Stimulated activated CD4-positive, alpha-beta T cell treated with anti-CD3 and anti-CD28 coated beads, TNF-alpha, amount 100 ng/mL, for 4 hours (primary cell): ENCODE measurements at regions not wholly inside any gene's neighbourhood (a gene's known extent, or its start where the extent isn't known, plus 50 kb on each side); places are given as distances from the start of the nearest gene placed in this dataset.
A peak's percentile ranks its signal among the peaks of the same experiment; 100 is the strongest.

Source experiments
- DNase-seq, 3 experiments: peaks; one replicate each; pipeline ENCODE4 v3.0.0-alpha.2; 2020; ENCODE audit warnings: low read depth in 3 of 3

DNA sequence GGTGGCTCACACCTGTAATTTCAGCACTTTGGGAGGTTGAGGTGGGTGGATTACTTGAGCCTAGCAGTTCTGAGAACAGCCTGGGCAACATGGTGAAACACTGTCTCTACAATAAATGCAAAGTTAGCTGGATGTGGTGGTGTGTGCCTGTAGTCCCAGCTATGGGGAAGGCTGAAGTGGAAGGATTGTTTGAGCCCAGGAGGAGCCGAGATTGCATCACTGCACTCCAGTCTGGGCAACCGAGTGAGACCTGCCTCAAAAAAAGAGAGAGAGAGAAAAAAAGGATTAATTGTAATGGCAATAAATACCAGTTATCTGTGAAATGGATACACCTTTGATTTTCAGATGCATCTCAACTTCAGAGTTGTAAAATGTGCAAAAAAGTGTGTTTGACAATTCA is 58.8 kb downstream of the SPRY1 start:
- DNase-seq = no peak

GRCh38 chr4:123462007-123462406 is 65.4 kb downstream of the SPRY1 start:
- no peak for DNase-seq

DNA sequence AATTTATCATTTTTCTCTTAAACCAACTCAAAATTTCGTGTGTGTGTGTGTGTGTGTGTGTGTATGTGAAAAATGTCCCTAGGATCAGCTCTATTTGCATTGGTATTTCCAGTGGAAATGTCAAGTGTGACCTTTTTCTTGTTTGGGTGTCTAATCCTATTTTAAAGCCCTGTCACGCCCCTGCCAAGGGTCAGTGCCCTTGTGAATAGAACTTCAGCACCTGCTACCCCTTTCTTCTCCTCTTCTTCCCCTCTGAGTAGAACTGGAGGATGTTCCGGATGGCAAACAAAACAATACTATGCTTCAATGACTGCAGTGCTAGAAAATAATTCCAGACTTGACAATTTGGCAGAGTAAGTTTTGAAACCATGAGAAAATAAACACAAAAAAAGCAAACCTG is 67.3 kb downstream of the SPRY1 start:
- DNase-seq = no peak

DNA sequence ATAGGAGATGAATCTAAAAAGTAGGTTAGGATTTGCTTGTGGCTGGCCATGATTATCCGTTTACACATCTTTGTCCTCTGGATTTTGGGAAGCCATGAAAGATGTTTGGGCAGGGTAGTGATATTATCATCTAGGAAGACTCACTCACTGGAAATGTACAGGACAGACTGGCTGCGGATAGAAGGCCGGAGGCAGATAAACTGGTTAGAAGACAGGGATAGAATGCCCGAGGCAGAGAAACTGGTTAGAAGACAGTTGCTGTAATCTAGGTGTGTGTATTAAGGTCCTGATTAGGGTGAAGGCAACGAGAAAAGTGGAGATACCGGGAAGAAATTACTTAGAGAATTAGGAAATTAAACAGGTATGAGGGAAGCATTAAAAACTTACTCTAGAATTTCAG is 68.8 kb downstream of the SPRY1 start:
- DNase-seq = no peak

- no peak for DNase-seq
Observed at GRCh38 chr4:123466080-123466785, 69.6 kb downstream of the SPRY1 start.

DNA sequence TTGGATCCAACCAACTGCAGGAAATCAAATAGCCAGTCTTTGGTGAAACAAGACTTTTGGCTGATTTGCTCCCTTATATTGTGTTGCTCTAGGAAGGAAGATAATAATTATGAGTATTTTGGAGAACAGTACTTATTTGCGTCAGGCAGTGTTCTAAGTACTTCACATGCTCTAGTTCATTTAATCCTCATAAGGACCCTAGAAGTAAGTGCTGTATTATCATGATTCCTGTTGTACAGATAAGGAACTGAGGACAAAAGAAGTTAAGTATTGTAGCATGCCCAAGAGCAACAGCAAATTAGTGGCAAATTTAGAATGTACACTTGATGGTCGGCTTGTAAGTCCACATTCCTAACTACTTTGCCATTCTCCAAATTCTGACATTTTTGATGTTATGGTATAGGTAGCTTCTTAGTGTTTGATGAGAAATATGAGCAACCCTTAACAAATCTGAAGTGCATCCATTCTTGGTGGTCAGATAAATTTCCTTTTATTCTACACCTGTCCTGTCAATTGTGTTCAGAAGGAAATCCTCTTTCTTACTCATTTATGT is 72.0 kb downstream of the SPRY1 start:
- no peak for DNase-seq

- DNase-seq = no peak
Observed at GRCh38 chr4:123469245-123469644, 72.7 kb downstream of the SPRY1 start.

- no peak for DNase-seq
Observed at GRCh38 chr4:123469696-123470095, 73.1 kb downstream of the SPRY1 start.

GRCh38 chr4:123470640-123471039 is 74.0 kb downstream of the SPRY1 start:
- no peak for DNase-seq

DNA sequence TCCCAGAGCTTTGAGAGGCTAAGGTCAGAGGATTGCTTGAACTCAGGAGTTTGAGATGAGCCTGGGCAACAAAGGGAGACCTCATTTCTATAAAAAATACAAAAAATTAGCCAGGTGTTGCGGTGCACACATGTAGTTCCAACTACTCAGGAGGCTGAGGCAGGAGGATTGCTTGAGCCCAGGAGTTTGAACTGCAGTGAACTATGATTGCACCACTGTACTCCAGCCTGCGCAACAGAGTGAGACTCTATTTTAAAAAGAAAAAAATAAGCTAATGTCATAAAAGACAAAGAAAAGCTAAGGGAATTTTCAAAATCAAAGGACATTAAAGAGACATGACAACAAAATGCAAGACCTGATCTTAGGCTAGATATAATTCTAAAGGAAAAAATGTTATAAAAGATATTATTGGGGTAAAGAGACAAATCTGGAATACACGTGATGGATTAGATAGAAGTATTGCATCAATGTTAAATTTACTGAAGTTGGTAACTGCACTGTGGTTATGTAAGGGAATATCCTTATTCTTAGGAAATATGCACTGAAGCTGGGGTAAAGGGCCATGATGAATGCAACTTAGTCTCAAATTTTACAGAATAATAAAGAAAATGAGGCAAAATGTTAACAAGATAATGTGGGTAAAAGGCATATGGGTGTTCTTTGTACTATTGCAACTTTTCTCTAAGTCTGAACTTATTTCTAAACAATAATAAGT is 75.2 kb downstream of the SPRY1 start:
- DNase-seq = no peak

GRCh38 chr4:123474817-123475216 is 78.2 kb downstream of the SPRY1 start:
- DNase-seq = no peak

GRCh38 chr4:123476089-123476488 is 79.5 kb downstream of the SPRY1 start:
- no peak for DNase-seq

DNA sequence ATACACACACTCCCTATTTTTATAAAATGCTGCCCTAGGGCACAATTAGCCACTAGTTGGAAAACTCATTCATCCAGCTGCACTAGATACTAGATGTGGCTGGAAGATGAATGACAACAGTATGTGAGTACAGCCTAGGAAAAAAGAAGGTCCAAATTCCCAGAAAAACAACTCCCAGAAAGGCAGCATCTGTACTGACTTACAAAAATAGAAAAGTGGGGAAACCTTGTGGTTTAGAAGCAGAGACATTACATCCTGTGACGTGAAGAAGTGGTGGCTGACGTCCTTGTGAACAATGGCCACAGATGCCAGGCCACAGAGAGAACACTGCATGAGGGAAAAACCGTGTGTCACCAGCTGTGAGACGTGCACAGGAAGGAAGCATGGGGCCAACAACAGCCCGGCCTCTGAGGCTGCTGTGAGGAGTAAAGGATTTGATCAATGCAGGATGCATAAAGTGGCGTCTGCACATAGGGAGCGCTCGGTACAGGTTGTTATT is 81.2 kb downstream of the SPRY1 start:
- DNase-seq = peak in 1 of 3 experiments; percentile 8

DNA sequence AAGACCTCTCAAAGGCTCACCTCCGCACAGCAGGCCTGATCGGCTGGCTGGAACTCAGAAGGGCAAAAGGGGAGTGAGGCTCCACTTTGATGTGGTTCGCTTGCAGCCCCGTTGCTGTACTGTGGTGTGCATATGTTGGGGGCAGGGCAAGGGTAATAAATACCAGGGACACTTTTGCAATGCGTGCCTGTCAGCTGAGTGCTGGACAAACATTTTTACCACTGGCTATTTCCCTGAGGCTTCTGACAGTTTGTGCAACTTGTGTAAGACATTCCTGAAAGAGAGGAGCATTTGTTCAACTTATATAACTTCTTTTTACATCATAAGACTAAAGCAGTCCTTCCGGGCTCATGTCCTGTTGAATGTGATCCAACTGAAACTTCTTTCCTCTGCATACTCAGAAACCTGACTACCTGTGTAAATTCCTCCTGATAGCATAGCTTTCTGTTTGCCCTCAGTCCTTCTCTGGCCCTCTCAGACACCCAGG is 82.3 kb downstream of the SPRY1 start:
- DNase-seq = no peak

DNA sequence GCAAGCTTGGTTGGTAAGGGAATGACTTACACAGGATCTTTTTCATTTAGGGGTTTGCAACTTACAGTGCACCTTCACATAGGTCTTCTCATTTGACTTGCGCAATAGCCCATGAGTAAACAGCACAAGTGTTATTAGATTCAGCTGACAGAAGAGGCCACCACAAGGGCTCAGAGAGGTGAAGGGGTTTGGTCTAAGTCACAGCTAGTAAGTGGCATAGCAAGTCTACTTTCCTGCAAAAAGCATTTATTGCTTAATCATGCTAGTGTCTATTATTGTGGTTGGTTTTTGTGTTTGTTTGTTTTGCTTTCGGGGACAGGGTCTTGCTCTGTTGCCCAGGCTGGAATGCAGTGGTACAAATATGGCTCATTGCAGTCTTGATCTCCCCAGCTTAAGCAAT is 83.3 kb downstream of the SPRY1 start:
- DNase-seq = no peak

- no peak for DNase-seq
Observed at GRCh38 chr4:123480706-123481418, 84.3 kb downstream of the SPRY1 start.

DNA sequence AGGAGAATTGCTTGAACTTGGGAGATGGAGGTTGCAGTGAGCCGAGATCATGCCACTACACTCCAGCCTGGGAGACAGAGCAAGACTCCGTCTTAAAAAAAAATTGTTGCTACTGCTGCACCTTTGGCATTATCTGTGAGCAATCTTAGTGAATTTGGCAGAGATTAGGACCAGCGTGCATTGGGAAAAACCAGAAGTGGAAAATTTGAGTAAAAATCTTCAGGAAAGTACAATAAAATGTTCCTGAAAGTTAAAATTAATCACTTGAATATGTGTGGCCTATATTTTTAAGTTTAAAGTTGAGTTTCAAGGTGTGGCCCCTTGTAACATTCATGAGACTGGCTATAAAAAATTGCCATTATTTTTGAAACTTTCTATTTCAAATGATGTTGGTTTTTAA is 85.1 kb downstream of the SPRY1 start:
- no peak for DNase-seq

DNA sequence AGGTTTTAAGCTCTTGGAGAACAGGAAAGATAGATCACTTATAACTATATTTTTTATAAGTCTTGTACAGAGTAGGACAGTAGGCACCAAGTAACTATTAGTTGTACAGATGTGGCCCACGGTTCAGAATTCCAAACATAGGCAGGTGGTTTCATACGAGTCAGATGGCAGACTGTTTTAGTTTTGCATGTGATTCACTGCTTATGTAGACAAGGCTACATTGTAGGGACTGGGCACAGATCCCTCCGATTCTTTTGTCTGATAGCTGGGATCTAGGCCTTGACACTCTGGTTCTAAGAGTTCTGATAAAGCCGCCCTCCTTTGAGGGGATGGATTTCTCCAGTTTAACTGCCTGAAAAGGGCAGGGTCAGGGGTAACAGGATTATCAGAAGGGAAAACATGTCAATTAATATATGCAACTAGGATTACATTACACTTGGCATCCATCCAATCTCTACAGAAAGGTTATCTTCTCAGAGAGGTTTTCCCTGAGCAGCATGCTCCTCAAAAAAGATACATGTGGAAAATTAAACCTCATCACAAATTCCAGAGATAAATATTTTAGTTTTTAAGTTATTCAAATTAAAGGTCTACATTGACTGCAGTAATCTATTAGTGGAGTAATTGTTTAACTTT is 87.8 kb downstream of the SPRY1 start:
- DNase-seq = no peak

DNA sequence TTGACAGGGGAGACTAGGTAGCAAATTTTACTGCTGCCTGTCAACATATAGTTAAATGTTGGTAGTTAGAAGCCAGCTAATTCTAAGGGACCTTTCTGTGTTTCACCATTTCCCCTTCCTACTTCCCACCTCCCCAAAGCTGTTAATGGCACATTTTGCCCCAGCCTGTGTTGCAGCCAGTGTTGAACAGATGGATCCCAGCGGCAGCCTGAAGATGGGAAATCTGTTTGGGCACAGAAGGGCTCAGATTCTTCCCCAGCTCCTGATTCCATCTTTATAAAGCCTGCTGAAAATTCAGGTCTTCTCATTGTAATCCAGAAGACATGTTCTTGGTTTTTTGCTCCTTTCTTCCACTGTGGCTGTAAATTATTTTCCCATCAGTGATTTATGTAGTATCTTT is 89.0 kb downstream of the SPRY1 start:
- DNase-seq = no peak

DNA sequence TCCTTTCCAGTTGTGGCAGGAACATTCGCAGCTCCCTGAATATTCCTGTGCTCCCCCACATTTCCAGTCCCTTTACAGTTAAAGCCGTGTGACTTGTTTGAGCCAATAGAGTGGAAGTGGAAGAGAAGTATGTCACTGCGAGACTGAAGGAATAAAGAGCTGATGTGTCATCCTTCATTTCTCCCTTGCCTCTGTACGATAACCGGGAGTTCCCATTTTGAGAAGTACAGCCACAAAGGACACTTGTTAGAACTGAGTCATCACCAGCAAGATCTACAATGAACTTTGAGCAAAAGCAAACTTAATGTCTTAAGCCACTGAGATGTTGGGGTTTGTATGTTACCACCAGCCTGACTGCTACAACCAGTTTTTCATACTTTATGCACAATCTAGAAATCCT is 92.3 kb downstream of the SPRY1 start:
- no peak for DNase-seq

DNA sequence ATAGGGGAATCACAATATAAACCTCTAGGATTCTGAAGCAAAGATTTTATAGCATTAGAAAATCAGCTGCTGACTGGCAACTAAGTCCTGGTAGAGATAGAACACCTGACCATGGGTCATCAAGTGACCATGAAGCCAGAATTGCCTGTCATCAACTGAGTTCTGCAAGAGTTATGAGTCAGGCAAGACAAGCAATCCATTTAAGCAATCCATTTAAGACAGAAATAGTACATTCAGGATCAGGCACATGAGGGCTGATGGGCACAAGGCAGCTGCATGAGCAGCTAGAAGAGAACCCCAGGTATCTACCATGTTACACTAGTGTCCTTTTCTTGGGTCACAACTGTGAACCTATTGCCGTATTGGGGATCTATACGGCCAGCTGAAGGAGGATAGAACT is 98.9 kb downstream of the SPRY1 start:
- no peak for DNase-seq

GRCh38 chr4:123496421-123496820 is 99.8 kb downstream of the SPRY1 start:
- no peak for DNase-seq
